ENCODE measurements at regions not wholly inside any gene's neighbourhood (a gene's known extent, or its start where the extent isn't known, plus 50 kb on each side); places are given as distances from the start of the nearest gene placed in this dataset.
"Not testable (repeated sequence)": the region's sequence is repeated elsewhere in the genome, so short reads cannot be mapped to it uniquely, and the experiment has no call there.

DNA sequence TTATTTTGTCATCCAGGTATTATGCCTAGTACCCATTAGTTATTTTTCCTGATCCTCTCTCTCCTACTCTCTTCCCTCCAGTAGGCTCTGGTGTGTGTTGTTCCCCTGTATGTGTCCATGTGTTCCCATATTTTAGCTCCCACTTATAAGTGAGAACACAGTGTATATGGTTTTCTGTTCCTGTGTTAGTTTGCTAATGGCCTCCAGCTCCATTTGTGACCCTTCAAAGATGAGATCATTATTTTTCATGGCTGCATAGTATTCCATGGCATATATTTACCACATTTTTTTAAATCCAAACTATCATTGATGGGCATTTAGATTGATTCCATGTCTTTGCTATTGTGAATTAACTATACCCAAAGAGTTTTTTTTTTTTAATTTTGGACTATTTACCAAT, 1675.7 kb upstream of the B3GALT2 start:
- H3K4me1 ChIP-seq (ENCODE audit: control insufficient read depth, insufficient read depth, low read length, poor library complexity, severe bottlenecking): no peaks in the 10 kb centered on the region
- ATAC-seq (ENCODE audit: low read depth in 2 of 2): no peak
- H3K36me3 ChIP-seq (ENCODE audit: control insufficient read depth, insufficient read depth, low read length): no peaks in the 10 kb centered on the region
- Mint-ChIP-seq H3K9me3 (peaks cover 0 to 8% (median 2%) of the 10 kb centered on the region in 7 donors), H3K4me1 (no peaks in the 10 kb centered on the region), H3K27me3 (no peaks in the 10 kb centered on the region), H3K27ac (no peak overlapping the region), H3K4me3 (no peak overlapping the region), H3K36me3 (no peaks in the 10 kb centered on the region)
- no peaks in the 10 kb centered on the region for H3K27me3 ChIP-seq (ENCODE audit: control insufficient read depth, insufficient read depth, low read length)
- H3K4me3 ChIP-seq (ENCODE audit: low read depth, low read length): no peak overlapping the region
- no peaks in the 10 kb centered on the region for H3K9me3 ChIP-seq (ENCODE audit: control insufficient read depth in 2 of 2, low read length in 2 of 2)
- H3K27ac ChIP-seq (ENCODE audit: insufficient read depth, low read length, poor library complexity, severe bottlenecking): no peak overlapping the region
- no peak for DNase-seq

DNA sequence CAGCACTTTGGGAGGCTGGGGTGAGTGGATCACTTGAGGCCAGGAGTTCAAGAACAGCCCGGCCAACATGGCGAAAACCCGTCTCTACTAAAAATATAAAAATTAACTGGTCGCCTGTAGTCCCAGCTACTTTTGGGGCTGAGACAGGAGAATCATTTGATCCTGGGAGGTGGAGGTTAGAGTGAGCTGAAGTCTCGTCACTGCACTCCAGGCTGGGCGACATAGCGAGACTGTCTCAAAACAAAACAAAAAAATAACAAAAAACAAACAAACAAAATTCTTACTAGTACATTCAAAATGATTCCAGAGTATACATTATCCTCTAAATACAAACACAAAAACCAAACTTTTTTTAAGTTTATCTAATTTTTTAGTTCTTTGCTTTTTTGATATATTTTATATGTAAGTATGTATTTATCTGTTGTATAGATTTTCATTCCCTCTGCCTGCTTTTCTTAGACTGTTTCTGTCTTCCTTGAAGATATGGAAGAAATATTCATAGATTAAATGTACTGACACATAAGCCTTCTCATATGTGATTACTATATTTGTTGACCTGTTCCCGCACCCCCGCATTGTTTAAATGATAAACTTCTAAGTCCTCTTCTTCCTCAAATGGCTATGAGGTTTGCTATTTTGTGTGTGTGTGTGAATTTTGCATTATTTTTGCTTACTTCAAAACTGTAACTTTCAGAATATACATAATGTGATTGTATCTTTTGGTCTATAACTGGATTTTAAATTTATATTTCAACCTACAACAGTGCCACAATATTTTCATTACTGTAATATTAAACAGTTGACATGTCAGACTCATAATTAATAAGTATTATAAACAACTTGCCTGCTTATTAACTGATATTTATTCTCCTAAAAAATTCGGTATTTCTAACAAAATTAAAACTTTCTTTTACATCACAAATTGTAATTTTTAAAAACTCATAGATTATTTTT, 1674.1 kb upstream of the B3GALT2 start:
- Histone ChIP-seq H3K4me3 (ENCODE audit: low read depth, low read length) (no peak overlapping the region), H3K9me3 (ENCODE audit: control insufficient read depth in 2 of 2, low read length in 2 of 2) (no peaks in the 10 kb centered on the region), H3K36me3 (ENCODE audit: control insufficient read depth, insufficient read depth, low read length) (no peaks in the 10 kb centered on the region), H3K27me3 (ENCODE audit: control insufficient read depth, insufficient read depth, low read length) (no peaks in the 10 kb centered on the region), H3K27ac (ENCODE audit: insufficient read depth, low read length, poor library complexity, severe bottlenecking) (no peak overlapping the region), H3K4me1 (ENCODE audit: control insufficient read depth, insufficient read depth, low read length, poor library complexity, severe bottlenecking) (no peaks in the 10 kb centered on the region)
- ATAC-seq (ENCODE audit: low read depth in 2 of 2) (no peak), DNase-seq (no peak)
- Mint-ChIP-seq H3K9me3 (peaks cover 0 to 8% (median 2%) of the 10 kb centered on the region in 7 donors), H3K27ac (no peak overlapping the region), H3K27me3 (no peaks in the 10 kb centered on the region), H3K4me1 (no peaks in the 10 kb centered on the region), H3K4me3 (no peak overlapping the region), H3K36me3 (no peaks in the 10 kb centered on the region)

DNA sequence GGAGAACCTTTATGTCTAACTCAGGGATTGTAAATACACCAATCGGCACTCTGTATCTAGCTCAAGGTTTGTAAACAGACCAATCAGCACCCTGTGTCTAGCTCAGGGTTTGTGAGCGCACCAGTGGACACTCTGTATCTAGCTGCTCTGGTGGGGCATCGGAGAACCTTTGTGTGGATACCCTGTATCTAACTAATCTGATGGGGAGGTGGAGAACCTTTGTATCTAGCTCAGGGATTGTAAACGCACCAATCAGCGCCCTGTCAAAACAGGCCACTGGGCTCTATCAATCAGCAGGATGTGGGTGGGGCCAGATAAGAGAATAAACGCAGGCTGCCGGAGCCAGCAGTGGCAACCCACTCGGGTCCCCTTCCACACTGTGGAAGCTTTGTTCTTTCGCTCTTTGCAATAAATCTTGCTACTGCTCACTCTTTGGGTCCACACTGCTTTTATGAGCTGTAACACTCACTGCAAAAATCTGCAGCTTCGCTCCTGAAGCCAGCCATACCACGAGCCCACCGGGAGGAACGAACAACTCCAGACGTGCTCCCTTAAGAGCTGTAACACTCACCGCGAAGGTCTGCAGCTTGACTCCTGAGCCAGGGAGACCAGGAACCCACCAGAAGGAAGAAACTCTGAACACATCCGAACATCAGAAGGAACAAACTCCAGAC, 1673.2 kb upstream of the B3GALT2 start:
- H3K27me3 Mint-ChIP-seq; H3K9me3 Mint-ChIP-seq; H3K36me3 Mint-ChIP-seq; H3K27me3 ChIP-seq (ENCODE audit: control insufficient read depth, insufficient read depth, low read length); H3K4me3 Mint-ChIP-seq; H3K36me3 ChIP-seq (ENCODE audit: control insufficient read depth, insufficient read depth, low read length); H3K4me1 ChIP-seq (ENCODE audit: control insufficient read depth, insufficient read depth, low read length, poor library complexity, severe bottlenecking); ATAC-seq (ENCODE audit: low read depth in 2 of 2); H3K4me3 ChIP-seq (ENCODE audit: low read depth, low read length); H3K27ac Mint-ChIP-seq; H3K4me1 Mint-ChIP-seq; H3K9me3 ChIP-seq (ENCODE audit: control insufficient read depth in 2 of 2, low read length in 2 of 2); H3K27ac ChIP-seq (ENCODE audit: insufficient read depth, low read length, poor library complexity, severe bottlenecking); DNase-seq: not testable (repeated sequence)

DNA sequence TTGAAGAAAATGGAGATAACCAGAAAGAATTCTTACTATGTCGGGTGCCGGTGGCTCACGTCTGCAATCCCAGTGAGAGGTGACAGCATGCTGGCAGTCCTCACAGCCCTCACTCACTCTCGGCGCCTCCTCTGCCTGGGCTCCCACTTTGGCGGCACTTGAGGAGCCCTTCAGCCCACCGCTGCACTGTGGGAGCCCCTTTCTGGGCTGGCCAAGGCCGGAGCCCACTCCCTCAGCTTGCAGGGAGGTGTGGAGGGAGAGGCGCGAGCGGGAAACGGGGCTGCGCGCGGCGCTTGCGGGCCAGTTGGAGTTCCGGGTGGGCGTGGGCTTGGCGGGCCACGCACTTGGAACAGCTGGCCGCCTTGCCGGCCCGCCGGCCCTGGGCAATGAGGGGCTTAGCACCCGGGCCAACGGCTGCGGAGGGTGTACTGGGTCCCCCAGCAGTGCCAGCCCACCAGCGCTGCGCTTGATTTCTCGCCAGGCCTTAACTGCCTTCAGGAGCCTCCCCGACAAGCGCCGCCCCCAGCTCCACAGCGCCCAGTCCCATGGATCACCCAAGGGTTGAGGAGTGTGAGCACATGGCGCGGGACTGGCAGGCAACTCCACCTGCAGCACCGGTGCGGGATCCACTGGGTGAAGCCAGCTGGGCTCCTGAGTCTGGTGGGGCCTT, 1672.5 kb upstream of the B3GALT2 start:
- not testable (repeated sequence) for H3K36me3 Mint-ChIP-seq; H3K4me1 Mint-ChIP-seq; H3K27ac Mint-ChIP-seq; H3K4me3 ChIP-seq (ENCODE audit: low read depth, low read length); H3K27me3 Mint-ChIP-seq; H3K9me3 Mint-ChIP-seq; ATAC-seq (ENCODE audit: low read depth in 2 of 2); H3K27me3 ChIP-seq (ENCODE audit: control insufficient read depth, insufficient read depth, low read length); H3K4me3 Mint-ChIP-seq; DNase-seq; H3K4me1 ChIP-seq (ENCODE audit: control insufficient read depth, insufficient read depth, low read length, poor library complexity, severe bottlenecking); H3K27ac ChIP-seq (ENCODE audit: insufficient read depth, low read length, poor library complexity, severe bottlenecking); H3K9me3 ChIP-seq (ENCODE audit: control insufficient read depth in 2 of 2, low read length in 2 of 2); H3K36me3 ChIP-seq (ENCODE audit: control insufficient read depth, insufficient read depth, low read length)

DNA sequence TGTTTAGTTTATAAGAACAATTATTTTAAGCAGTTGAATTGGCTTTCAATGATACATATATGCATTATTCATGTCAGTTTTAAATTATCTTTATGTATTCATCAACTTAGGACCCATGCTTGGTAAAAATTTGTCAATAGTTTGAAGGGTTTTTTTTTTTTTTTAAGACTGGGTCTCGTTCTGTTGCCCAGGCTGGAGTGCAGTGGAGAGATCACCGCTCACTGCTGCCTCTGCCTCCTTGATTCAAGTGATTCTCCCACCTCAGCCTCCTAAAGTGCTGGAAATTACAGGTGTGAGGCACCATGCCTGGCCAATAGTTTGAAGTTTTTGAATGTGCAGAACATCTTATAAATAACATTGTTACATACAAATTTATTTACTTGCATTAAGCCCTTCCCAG, 1671.0 kb upstream of the B3GALT2 start:
- Histone ChIP-seq H3K36me3 (ENCODE audit: control insufficient read depth, insufficient read depth, low read length) (no peaks in the 10 kb centered on the region), H3K27ac (ENCODE audit: insufficient read depth, low read length, poor library complexity, severe bottlenecking) (no peak overlapping the region), H3K9me3 (ENCODE audit: control insufficient read depth in 2 of 2, low read length in 2 of 2) (no peaks in the 10 kb centered on the region), H3K4me1 (ENCODE audit: control insufficient read depth, insufficient read depth, low read length, poor library complexity, severe bottlenecking) (no peaks in the 10 kb centered on the region), H3K27me3 (ENCODE audit: control insufficient read depth, insufficient read depth, low read length) (no peaks in the 10 kb centered on the region), H3K4me3 (ENCODE audit: low read depth, low read length) (no peak overlapping the region)
- H3K36me3 Mint-ChIP-seq: no peaks in the 10 kb centered on the region
- no peak overlapping the region for H3K4me3 Mint-ChIP-seq
- no peak for ATAC-seq (ENCODE audit: low read depth in 2 of 2)
- DNase-seq: no peak
- H3K9me3 Mint-ChIP-seq: peaks cover 0 to 8% (median 3%) of the 10 kb centered on the region in 7 donors
- no peaks in the 10 kb centered on the region for H3K4me1 Mint-ChIP-seq
- H3K27ac Mint-ChIP-seq: no peak overlapping the region
- no peaks in the 10 kb centered on the region for H3K27me3 Mint-ChIP-seq

DNA sequence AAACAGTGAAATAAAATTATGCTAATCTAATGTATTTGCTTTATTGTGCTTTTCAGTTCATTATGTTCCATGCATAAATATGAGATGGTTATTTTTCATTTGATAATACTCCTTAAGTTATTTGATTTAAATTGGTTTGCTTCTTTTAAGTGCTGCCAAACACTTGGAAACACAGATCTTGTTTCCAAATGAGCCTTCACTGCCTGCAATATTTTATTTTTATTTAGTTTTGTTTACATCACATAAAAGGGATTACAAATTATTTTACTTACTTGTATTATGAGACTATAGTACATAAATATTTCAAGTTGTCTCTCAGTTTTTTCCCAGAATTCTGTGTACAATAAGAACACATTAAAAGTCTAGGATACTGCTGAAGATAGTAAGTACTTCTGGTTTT, 1662.4 kb upstream of the B3GALT2 start:
- DNase-seq (no peak), ATAC-seq (ENCODE audit: low read depth in 2 of 2) (no peak)
- H3K4me1 ChIP-seq (ENCODE audit: control insufficient read depth, insufficient read depth, low read length, poor library complexity, severe bottlenecking): no peaks in the 10 kb centered on the region
- no peaks in the 10 kb centered on the region for H3K27me3 ChIP-seq (ENCODE audit: control insufficient read depth, insufficient read depth, low read length)
- no peaks in the 10 kb centered on the region for H3K9me3 ChIP-seq (ENCODE audit: control insufficient read depth in 2 of 2, low read length in 2 of 2)
- no peaks in the 10 kb centered on the region for H3K36me3 ChIP-seq (ENCODE audit: control insufficient read depth, insufficient read depth, low read length)
- no peak overlapping the region for H3K4me3 ChIP-seq (ENCODE audit: low read depth, low read length)
- Mint-ChIP-seq H3K4me1 (no peaks in the 10 kb centered on the region), H3K36me3 (no peaks in the 10 kb centered on the region), H3K27me3 (no peaks in the 10 kb centered on the region), H3K9me3 (peaks cover 0 to 2% (median 0%) of the 10 kb centered on the region in 7 donors), H3K27ac (no peak overlapping the region), H3K4me3 (no peak overlapping the region)
- no peak overlapping the region for H3K27ac ChIP-seq (ENCODE audit: insufficient read depth, low read length, poor library complexity, severe bottlenecking)

DNA sequence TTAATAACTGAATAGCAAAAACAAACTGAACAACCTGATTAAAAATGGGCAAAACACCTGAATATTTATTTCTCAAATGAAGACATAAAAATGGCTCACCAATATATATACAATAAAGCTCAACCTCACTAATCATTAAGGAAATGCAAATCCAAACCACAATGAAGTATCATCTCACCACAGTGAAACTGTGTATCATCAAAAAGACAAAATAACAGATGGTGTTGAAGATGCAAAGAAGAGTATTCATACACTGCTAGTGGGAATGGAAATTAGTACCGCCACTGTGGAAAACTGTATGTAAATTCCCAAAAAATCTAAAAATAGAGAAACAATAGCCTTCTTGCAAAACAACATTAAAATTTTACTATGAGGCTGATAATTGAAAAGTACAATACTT, 1660.1 kb upstream of the B3GALT2 start:
- no peak overlapping the region for H3K4me3 ChIP-seq (ENCODE audit: low read depth, low read length)
- Mint-ChIP-seq H3K4me1 (no peaks in the 10 kb centered on the region), H3K36me3 (no peaks in the 10 kb centered on the region), H3K4me3 (no peak overlapping the region), H3K9me3 (peaks cover 0 to 5% (median 0%) of the 10 kb centered on the region in 7 donors), H3K27ac (no peak overlapping the region), H3K27me3 (no peaks in the 10 kb centered on the region)
- no peak for DNase-seq
- no peak for ATAC-seq (ENCODE audit: low read depth in 2 of 2)
- no peaks in the 10 kb centered on the region for H3K36me3 ChIP-seq (ENCODE audit: control insufficient read depth, insufficient read depth, low read length)
- no peaks in the 10 kb centered on the region for H3K27me3 ChIP-seq (ENCODE audit: control insufficient read depth, insufficient read depth, low read length)
- no peaks in the 10 kb centered on the region for H3K4me1 ChIP-seq (ENCODE audit: control insufficient read depth, insufficient read depth, low read length, poor library complexity, severe bottlenecking)
- H3K27ac ChIP-seq (ENCODE audit: insufficient read depth, low read length, poor library complexity, severe bottlenecking): no peak overlapping the region
- no peaks in the 10 kb centered on the region for H3K9me3 ChIP-seq (ENCODE audit: control insufficient read depth in 2 of 2, low read length in 2 of 2)

Data from CD4-positive, CD25-positive, alpha-beta regulatory T cell (primary cell).